H4 (cell line): ENCODE measurements at regions not wholly inside any gene's neighbourhood (a gene's known extent, or its start where the extent isn't known, plus 50 kb on each side); places are given as distances from the start of the nearest gene placed in this dataset.
"Not testable (repeated sequence)": the region's sequence is repeated elsewhere in the genome, so short reads cannot be mapped to it uniquely, and the experiment has no call there.

ENCODE experiments used
- DNase-seq: peaks from one replicate; pipeline ENCODE4 v3.0.0-alpha.2; 2015; ENCODE audit warnings: low spot score

GRCh38 chr6:3672339-3672738 is 79.2 kb downstream of the PXDC1 start:
- DNase-seq, result not testable (repeated sequence)

- DNase-seq, result no peak
These were observed 80.1 kb downstream of the PXDC1 start for GRCh38 chr6:3671382-3671781.

GRCh38 chr6:3670356-3670755 is 81.2 kb downstream of the PXDC1 start:
- DNase-seq, result no peak

GRCh38 chr6:3669916-3670315 is 81.6 kb downstream of the PXDC1 start:
- no peak for DNase-seq

- DNase-seq, result no peak
These were observed 85.9 kb downstream of the PXDC1 start for GRCh38 chr6:3665608-3666007.

GRCh38 chr6:3664625-3665041 is 86.9 kb downstream of the PXDC1 start:
- no peak for DNase-seq

GRCh38 chr6:3663811-3664210 is 87.7 kb downstream of the PXDC1 start:
- no peak for DNase-seq

- no peak for DNase-seq
These were observed 88.4 kb downstream of the PXDC1 start for GRCh38 chr6:3663081-3663480.

GRCh38 chr6:3661390-3661789 is 90.1 kb downstream of the PXDC1 start:
- no peak for DNase-seq

GRCh38 chr6:3660473-3660872 is 91.0 kb downstream of the PXDC1 start:
- DNase-seq, result no peak

- DNase-seq, result no peak
These were observed 91.8 kb downstream of the PXDC1 start for GRCh38 chr6:3659748-3660147.

- DNase-seq, result no peak
These were observed 95.4 kb downstream of the PXDC1 start for GRCh38 chr6:3656076-3656475.

GRCh38 chr6:3654898-3655297 is 96.6 kb downstream of the PXDC1 start:
- no peak for DNase-seq

GRCh38 chr6:3654436-3654835 is 97.1 kb downstream of the PXDC1 start:
- no peak for DNase-seq

- no peak for DNase-seq
These were observed 97.9 kb downstream of the PXDC1 start for GRCh38 chr6:3653528-3654070.

- no peak for DNase-seq
These were observed 99.7 kb downstream of the PXDC1 start for GRCh38 chr6:3651698-3652229.

GRCh38 chr6:3650959-3651697 is 100.4 kb downstream of the PXDC1 start:
- DNase-seq, result no peak

- no peak for DNase-seq
These were observed 101.2 kb downstream of the PXDC1 start for GRCh38 chr6:3650076-3650958.

- no peak for DNase-seq
These were observed 102.8 kb downstream of the PXDC1 start for GRCh38 chr6:3648724-3649123.

GRCh38 chr6:3646616-3647362 is 104.7 kb downstream of the PXDC1 start:
- DNase-seq, result no peak

GRCh38 chr6:3644739-3645012 is 106.8 kb downstream of the PXDC1 start:
- DNase-seq, result no peak
